CD4-positive, alpha-beta T cell (primary cell): ENCODE measurements at regions not wholly inside any gene's neighbourhood (a gene's known extent, or its start where the extent isn't known, plus 50 kb on each side); places are given as distances from the start of the nearest gene placed in this dataset.
"Not testable (repeated sequence)": the region's sequence is repeated elsewhere in the genome, so short reads cannot be mapped to it uniquely, and the experiment has no call there.

Experiments used
- ATAC-seq: fragments of 200-7000 bp; cut with Tn5 transposase; one replicate; pipeline ENCODE4 v1.10.0; 2022; ENCODE audit warnings: mild to moderate bottlenecking; ENCODE audit not compliant: poor library complexity
- CTCF ChIA-PET: fragments of 350-600 bp; sonication (Branson Sonifier 250); formaldehyde crosslinking; loops from one replicate; lab custom pipeline; 2021; ENCODE audit warnings: antibody characterized with exemption, inconsistent platforms; lab: Charles Lee
- POLR2A ChIA-PET: fragments of 350-600 bp; sonication (Branson Sonifier 250); formaldehyde crosslinking; loops from one replicate; lab custom pipeline; 2021; ENCODE audit warnings: antibody characterized with exemption, inconsistent platforms; lab: Charles Lee
- DNase-seq, 14 experiments: peaks; one replicate each; pipeline ENCODE4 v3.0.0-alpha.2; 2013 to 2020; ENCODE audit warnings: mixed read lengths in 2 of 14
- H3K27ac ChIP-seq, 2 donors: one replicate each; pipeline versions ENCODE4 v1.5.1 to v1.7.0; 2013; ENCODE audit warnings: low read length in 2 of 2, low read depth in 1 of 2, mild to moderate bottlenecking in 1 of 2
- H3K27me3 ChIP-seq, 2 experiments: 1 replicate in 1 of 2; 2 replicates in 1 of 2; pipeline versions ENCODE4 v1.6.1 to v1.7.0; 2013; ENCODE audit warnings: low read length in 2 of 2, control low read depth in 1 of 2, mild to moderate bottlenecking in 1 of 2, moderate library complexity in 1 of 2; ENCODE audit not compliant: insufficient read depth in 2 of 2, control insufficient read depth in 1 of 2
- H3K36me3 ChIP-seq: one replicate; pipeline ENCODE4 v1.6.1; 2013; ENCODE audit warnings: low read length, control low read depth; ENCODE audit not compliant: insufficient read depth
- H3K4me1 ChIP-seq: one replicate; pipeline ENCODE4 v1.6.1; 2013; ENCODE audit warnings: low read length, control low read depth; ENCODE audit not compliant: insufficient read depth
- H3K4me3 ChIP-seq: one replicate; pipeline ENCODE4 v1.5.1; 2013; ENCODE audit warnings: mild to moderate bottlenecking, low read length, moderate library complexity
- H3K9me3 ChIP-seq, 2 experiments: 1 replicate in 1 of 2; 2 replicates in 1 of 2; pipeline versions ENCODE4 v1.6.1 to v1.7.0; 2013; ENCODE audit warnings: low read length in 2 of 2, mild to moderate bottlenecking in 2 of 2, control low read depth in 1 of 2, moderate library complexity in 1 of 2; ENCODE audit not compliant: control insufficient read depth in 1 of 2, insufficient read depth in 1 of 2
- H3K27ac Mint-ChIP-seq: one replicate; pipeline ENCODE4 v1.8.0; 2020; ENCODE audit warnings: mixed read lengths
- H3K27me3 Mint-ChIP-seq: one replicate; pipeline ENCODE4 v1.8.0; 2021; ENCODE audit warnings: mixed read lengths
- H3K36me3 Mint-ChIP-seq: one replicate; pipeline ENCODE4 v1.8.0; 2021; ENCODE audit warnings: low read depth, mixed read lengths
- H3K4me1 Mint-ChIP-seq: one replicate; pipeline ENCODE4 v1.8.0; 2021; ENCODE audit warnings: low read depth, mixed read lengths
- H3K4me3 Mint-ChIP-seq: one replicate; pipeline ENCODE4 v1.8.0; 2020; ENCODE audit warnings: mild to moderate bottlenecking, mixed read lengths
- H3K9me3 Mint-ChIP-seq: one replicate; pipeline ENCODE4 v1.8.0; 2020; ENCODE audit warnings: mixed read lengths
- intact Hi-C, 2 experiments: fragments of 100-400 bp; cut with DNase I in 1 of 2; cut with micrococcal nuclease in 1 of 2; formaldehyde crosslinking; loops; one replicate each; pipeline versions ENCODE4 v1.15.1 to v1.9.0; 2023 to 2025; cut with DNase I, micrococcal nuclease
- TF ChIP-seq, protein P1 (sequence below): fragments of 200-600 bp; IDR thresholded peaks from one replicate; pipeline ENCODE4 v1.8.0; 2022; ENCODE audit warnings: antibody characterized with exemption, mild to moderate bottlenecking

DNA sequence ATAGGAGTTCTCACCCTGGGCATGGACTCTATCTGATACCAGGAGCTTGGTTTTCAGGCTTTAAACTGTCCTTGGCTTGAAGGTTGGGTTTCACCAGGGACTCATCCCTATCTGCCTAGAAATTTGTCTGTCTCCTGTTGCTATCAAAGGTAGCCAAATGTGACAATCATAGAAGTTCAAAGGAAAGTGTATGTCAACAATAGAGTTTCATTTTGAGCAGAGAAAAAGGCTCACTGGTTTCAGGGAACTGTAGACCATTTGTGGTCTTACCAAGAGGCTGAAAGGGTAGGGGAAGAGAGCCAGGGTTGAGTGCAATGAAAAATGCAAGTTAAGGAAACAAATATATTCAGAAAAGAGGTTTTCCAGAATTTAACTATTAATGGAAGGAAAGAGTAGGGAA, 966.8 kb upstream of the CITED2 start:
- intact Hi-C loops, result no loop called here
- no peaks in the 10 kb centered on the region for H3K9me3 Mint-ChIP-seq
- no peak overlapping the region for H3K27ac ChIP-seq
- H3K36me3 ChIP-seq, result no peaks in the 10 kb centered on the region
- no peaks in the 10 kb centered on the region for H3K9me3 ChIP-seq
- TF ChIP-seq, protein P1, sequence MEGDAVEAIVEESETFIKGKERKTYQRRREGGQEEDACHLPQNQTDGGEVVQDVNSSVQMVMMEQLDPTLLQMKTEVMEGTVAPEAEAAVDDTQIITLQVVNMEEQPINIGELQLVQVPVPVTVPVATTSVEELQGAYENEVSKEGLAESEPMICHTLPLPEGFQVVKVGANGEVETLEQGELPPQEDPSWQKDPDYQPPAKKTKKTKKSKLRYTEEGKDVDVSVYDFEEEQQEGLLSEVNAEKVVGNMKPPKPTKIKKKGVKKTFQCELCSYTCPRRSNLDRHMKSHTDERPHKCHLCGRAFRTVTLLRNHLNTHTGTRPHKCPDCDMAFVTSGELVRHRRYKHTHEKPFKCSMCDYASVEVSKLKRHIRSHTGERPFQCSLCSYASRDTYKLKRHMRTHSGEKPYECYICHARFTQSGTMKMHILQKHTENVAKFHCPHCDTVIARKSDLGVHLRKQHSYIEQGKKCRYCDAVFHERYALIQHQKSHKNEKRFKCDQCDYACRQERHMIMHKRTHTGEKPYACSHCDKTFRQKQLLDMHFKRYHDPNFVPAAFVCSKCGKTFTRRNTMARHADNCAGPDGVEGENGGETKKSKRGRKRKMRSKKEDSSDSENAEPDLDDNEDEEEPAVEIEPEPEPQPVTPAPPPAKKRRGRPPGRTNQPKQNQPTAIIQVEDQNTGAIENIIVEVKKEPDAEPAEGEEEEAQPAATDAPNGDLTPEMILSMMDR, result no peak
- ChIA-PET CTCF (no interaction called here), POLR2A (no interaction called here)
- H3K4me1 Mint-ChIP-seq, result no peaks in the 10 kb centered on the region
- no peaks in the 10 kb centered on the region for H3K27me3 ChIP-seq
- H3K27me3 Mint-ChIP-seq, result no peaks in the 10 kb centered on the region
- no peak overlapping the region for H3K27ac Mint-ChIP-seq
- no peak overlapping the region for H3K4me3 Mint-ChIP-seq
- H3K4me1 ChIP-seq, result no peaks in the 10 kb centered on the region
- no peak for DNase-seq
- ATAC-seq, result no peak
- H3K4me3 ChIP-seq, result no peak overlapping the region
- no peaks in the 10 kb centered on the region for H3K36me3 Mint-ChIP-seq

DNA sequence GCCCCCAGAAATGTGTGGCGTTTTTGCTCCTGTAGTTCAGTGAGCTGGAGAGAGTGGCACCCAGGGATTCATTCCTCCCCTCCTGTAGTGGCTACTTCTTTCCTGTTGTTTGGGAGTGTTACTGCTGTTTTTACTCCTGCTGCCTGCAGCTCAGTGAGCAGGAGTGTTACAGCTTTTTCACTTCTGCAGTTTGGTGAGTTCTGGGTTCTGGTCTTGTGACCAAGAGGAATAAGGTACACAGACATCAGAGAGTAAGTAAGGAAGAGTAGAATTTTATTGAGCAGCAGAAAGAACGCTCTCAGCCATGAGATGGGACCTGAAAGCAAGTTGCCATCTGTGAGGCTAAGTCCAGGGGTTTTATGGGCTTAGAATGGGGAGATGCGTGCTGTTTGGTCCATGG, 966.3 kb upstream of the CITED2 start:
- H3K4me3 Mint-ChIP-seq, result no peak overlapping the region
- Histone ChIP-seq H3K27me3 (no peaks in the 10 kb centered on the region), H3K36me3 (no peaks in the 10 kb centered on the region), H3K4me3 (no peak overlapping the region), H3K27ac (no peak overlapping the region), H3K9me3 (no peaks in the 10 kb centered on the region), H3K4me1 (no peaks in the 10 kb centered on the region)
- TF ChIP-seq, protein P1, result no peak
- no peak overlapping the region for H3K27ac Mint-ChIP-seq
- DNase-seq, result no peak
- no peak for ATAC-seq
- intact Hi-C loops, result no loop called here
- H3K9me3 Mint-ChIP-seq, result no peaks in the 10 kb centered on the region
- POLR2A ChIA-PET, result no interaction called here
- H3K4me1 Mint-ChIP-seq, result no peaks in the 10 kb centered on the region
- no peaks in the 10 kb centered on the region for H3K27me3 Mint-ChIP-seq
- CTCF ChIA-PET, result no interaction called here
- H3K36me3 Mint-ChIP-seq, result no peaks in the 10 kb centered on the region

DNA sequence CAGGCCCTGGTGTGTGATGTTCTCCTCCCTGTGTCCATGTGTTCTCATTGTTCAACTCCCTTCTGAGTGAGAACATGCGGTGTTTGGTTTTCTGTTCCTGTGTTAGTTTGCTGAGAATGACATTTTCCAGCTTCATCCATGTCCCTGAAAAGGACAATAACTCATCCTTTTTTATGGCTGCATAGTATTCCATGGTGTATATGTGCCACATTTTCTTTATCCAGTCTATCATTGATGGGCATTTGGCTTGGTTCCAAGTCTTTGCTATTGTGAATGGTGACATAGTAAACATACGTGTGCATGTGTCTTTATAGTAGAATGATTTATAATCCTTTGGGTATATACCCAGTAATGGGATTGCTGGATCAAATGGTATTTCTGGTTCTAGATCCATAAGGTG, 964.6 kb upstream of the CITED2 start:
- ATAC-seq, H3K36me3 ChIP-seq, H3K4me3 ChIP-seq, H3K4me1 Mint-ChIP-seq, H3K4me3 Mint-ChIP-seq, CTCF ChIA-PET, H3K27ac Mint-ChIP-seq, DNase-seq, H3K27ac ChIP-seq, H3K27me3 ChIP-seq, H3K36me3 Mint-ChIP-seq, H3K27me3 Mint-ChIP-seq, H3K9me3 Mint-ChIP-seq, H3K9me3 ChIP-seq, intact Hi-C loops, POLR2A ChIA-PET, H3K4me1 ChIP-seq: not testable (repeated sequence)

DNA sequence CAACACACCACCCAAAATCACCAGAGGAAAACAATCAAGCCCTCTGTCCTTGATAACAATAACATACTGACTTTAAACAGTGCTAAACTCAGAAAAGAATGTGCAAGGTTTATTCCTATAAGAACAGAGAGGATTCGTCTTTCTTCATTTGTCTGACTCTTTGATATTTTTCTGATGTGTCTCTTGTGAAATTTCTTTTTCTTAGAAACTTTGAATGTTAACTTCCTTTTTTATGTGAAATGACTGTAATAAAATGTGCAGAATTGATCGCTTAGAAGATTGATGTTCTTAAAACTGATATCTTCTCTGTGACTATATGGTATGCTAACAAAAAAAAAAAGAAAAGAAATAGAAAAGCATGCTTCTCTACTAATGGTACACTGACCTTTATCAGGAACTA, 947.4 kb upstream of the CITED2 start:
- Histone ChIP-seq H3K9me3 (no peaks in the 10 kb centered on the region), H3K27ac (no peak overlapping the region), H3K4me1 (no peaks in the 10 kb centered on the region), H3K36me3 (no peaks in the 10 kb centered on the region), H3K4me3 (no peak overlapping the region), H3K27me3 (no peaks in the 10 kb centered on the region)
- H3K9me3 Mint-ChIP-seq, result no peaks in the 10 kb centered on the region
- TF ChIP-seq, protein P1, result no peak
- ChIA-PET POLR2A (no interaction called here), CTCF (no interaction called here)
- H3K27me3 Mint-ChIP-seq, result no peaks in the 10 kb centered on the region
- no peaks in the 10 kb centered on the region for H3K36me3 Mint-ChIP-seq
- DNase-seq, result no peak
- no peak overlapping the region for H3K4me3 Mint-ChIP-seq
- H3K27ac Mint-ChIP-seq, result no peak overlapping the region
- intact Hi-C loops, result no loop called here
- H3K4me1 Mint-ChIP-seq, result no peaks in the 10 kb centered on the region
- no peak for ATAC-seq
